Kidney epithelial cell (primary cell): ENCODE measurements at regions not wholly inside any gene's neighbourhood (a gene's known extent, or its start where the extent isn't known, plus 50 kb on each side); places are given as distances from the start of the nearest gene placed in this dataset.

Experiments used
- DNase-seq: peaks from one replicate; pipeline ENCODE4 v3.0.0-alpha.2; 2010; ENCODE audit warnings: low read depth
- H3K27me3 ChIP-seq: 2 replicates; pipeline ENCODE4 v1.6.0; 2011; ENCODE audit warnings: low read length; ENCODE audit not compliant: control insufficient read depth, insufficient read depth
- H3K36me3 ChIP-seq: 2 replicates; pipeline ENCODE4 v1.5.1; 2011; ENCODE audit warnings: low read length; ENCODE audit not compliant: control insufficient read depth, insufficient read depth
- H3K4me3 ChIP-seq: 2 replicates; pipeline ENCODE4 v1.5.1; 2011; ENCODE audit warnings: low read depth, mild to moderate bottlenecking, control low read depth, low read length
- TF ChIP-seq, protein P1 (sequence below): IDR thresholded peaks from 2 replicates; pipeline ENCODE4 v1.5.1; 2011; ENCODE audit warnings: mild to moderate bottlenecking, moderate library complexity, low read length, control low read depth, inconsistent platforms; ENCODE audit not compliant: insufficient read depth, poor library complexity, severe bottlenecking

GRCh38 chr2:40043641-40044040, 264.6 kb upstream of the THUMPD2 start:
- Histone ChIP-seq H3K4me3 (no peak overlapping the region), H3K27me3 (no peaks in the 10 kb centered on the region), H3K36me3 (no peaks in the 10 kb centered on the region)
- no peak for DNase-seq
- TF ChIP-seq, protein P1, sequence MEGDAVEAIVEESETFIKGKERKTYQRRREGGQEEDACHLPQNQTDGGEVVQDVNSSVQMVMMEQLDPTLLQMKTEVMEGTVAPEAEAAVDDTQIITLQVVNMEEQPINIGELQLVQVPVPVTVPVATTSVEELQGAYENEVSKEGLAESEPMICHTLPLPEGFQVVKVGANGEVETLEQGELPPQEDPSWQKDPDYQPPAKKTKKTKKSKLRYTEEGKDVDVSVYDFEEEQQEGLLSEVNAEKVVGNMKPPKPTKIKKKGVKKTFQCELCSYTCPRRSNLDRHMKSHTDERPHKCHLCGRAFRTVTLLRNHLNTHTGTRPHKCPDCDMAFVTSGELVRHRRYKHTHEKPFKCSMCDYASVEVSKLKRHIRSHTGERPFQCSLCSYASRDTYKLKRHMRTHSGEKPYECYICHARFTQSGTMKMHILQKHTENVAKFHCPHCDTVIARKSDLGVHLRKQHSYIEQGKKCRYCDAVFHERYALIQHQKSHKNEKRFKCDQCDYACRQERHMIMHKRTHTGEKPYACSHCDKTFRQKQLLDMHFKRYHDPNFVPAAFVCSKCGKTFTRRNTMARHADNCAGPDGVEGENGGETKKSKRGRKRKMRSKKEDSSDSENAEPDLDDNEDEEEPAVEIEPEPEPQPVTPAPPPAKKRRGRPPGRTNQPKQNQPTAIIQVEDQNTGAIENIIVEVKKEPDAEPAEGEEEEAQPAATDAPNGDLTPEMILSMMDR = no peak

DNA sequence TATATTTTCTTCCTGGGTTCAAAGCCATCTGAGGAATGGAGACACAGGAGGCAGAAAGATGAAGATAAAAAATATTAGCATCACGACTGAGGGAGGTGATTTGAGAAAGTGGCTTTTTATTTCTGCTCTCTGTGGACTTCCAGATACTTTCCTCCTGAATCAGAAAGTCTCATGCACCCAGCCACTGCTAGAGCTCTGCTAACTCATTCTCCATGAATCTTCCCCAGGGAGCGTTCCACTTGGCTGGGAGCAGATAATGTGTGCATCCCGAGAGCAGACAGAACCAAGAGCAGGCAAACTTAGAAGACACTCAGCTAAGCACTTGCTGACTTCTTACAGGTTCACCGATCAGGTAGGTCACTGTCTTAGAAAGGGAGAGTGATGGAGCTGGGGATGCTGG, 264.1 kb upstream of the THUMPD2 start:
- no peak for DNase-seq
- no peaks in the 10 kb centered on the region for H3K27me3 ChIP-seq
- TF ChIP-seq, protein P1 = no peak

GRCh38 chr2:40041422-40042382, 262.6 kb upstream of the THUMPD2 start:
- Histone ChIP-seq H3K36me3 (no peaks in the 10 kb centered on the region), H3K4me3 (no peak overlapping the region), H3K27me3 (no peaks in the 10 kb centered on the region)
- DNase-seq = no peak
- TF ChIP-seq, protein P1 = no peak

More for the DNA sequence above, 264.1 kb upstream of the THUMPD2 start:
- Histone ChIP-seq H3K4me3 (no peak overlapping the region), H3K36me3 (no peaks in the 10 kb centered on the region)

DNA sequence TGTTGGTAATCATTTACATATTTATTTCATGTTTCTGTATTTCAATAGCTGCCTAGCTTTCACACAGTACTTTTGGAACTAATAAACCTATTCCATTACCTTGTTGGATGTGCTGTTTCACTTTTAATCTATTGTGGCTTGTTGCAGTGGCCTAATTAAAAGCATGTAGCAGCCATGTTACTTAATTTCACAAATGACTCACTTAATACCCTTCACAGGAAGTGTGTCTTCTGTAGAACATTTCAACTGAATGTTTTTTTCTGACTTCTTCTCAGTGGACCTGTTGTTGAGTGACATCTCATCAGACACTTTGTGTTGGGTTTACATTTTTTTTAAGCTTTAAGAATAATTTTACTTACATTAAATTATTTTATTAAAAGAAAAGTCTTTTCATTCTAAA, 260.5 kb upstream of the THUMPD2 start:
- Histone ChIP-seq H3K27me3 (no peaks in the 10 kb centered on the region), H3K36me3 (no peaks in the 10 kb centered on the region), H3K4me3 (no peak overlapping the region)
- DNase-seq = no peak
- TF ChIP-seq, protein P1 = no peak

- no peaks in the 10 kb centered on the region for H3K27me3 ChIP-seq
- no peak overlapping the region for H3K4me3 ChIP-seq
- no peaks in the 10 kb centered on the region for H3K36me3 ChIP-seq
- TF ChIP-seq, protein P1 = no peak
- DNase-seq = no peak
These were observed 259.6 kb upstream of the THUMPD2 start for GRCh38 chr2:40038646-40039045.

GRCh38 chr2:40037303-40037702, 258.2 kb upstream of the THUMPD2 start:
- Histone ChIP-seq H3K27me3 (no peaks in the 10 kb centered on the region), H3K4me3 (no peak overlapping the region), H3K36me3 (no peaks in the 10 kb centered on the region)
- no peak for DNase-seq
- TF ChIP-seq, protein P1 = no peak
